Activated T-helper 17 cell treated with anti-CD3 and anti-CD28 coated beads, Interleukin-2, amount 50 U/mL, for 72 hours (primary cell): ENCODE measurements at regions not wholly inside any gene's neighbourhood (a gene's known extent, or its start where the extent isn't known, plus 50 kb on each side); places are given as distances from the start of the nearest gene placed in this dataset.
"Not testable (repeated sequence)": the region's sequence is repeated elsewhere in the genome, so short reads cannot be mapped to it uniquely, and the experiment has no call there.

Experiments used
- ATAC-seq: fragments of 150-1000 bp; cut with Tn5 transposase; replicated peaks from 2 replicates; pipeline ENCODE4 v1.10.0; 2021; ENCODE audit warnings: mild to moderate bottlenecking, moderate library complexity
- H3K27ac Mint-ChIP-seq: one replicate; pipeline ENCODE4 v1.8.0; 2022; ENCODE audit warnings: mixed read lengths
- H3K27me3 Mint-ChIP-seq: one replicate; pipeline ENCODE4 v1.8.0; 2022; ENCODE audit warnings: mixed read lengths
- H3K36me3 Mint-ChIP-seq: one replicate; pipeline ENCODE4 v1.8.0; 2022; ENCODE audit warnings: low read depth, mild to moderate bottlenecking, mixed read lengths
- H3K4me1 Mint-ChIP-seq: one replicate; pipeline ENCODE4 v1.8.0; 2022; ENCODE audit warnings: mixed read lengths
- H3K4me3 Mint-ChIP-seq: one replicate; pipeline ENCODE4 v1.8.0; 2022; ENCODE audit warnings: mild to moderate bottlenecking, mixed read lengths
- H3K9me3 Mint-ChIP-seq: one replicate; pipeline ENCODE4 v1.8.0; 2022; ENCODE audit warnings: mixed read lengths

- no peak overlapping the region for H3K27ac Mint-ChIP-seq
- no peaks in the 10 kb centered on the region for H3K4me1 Mint-ChIP-seq
- ATAC-seq = no peak
- peaks cover 9% of the 10 kb centered on the region for H3K9me3 Mint-ChIP-seq
- no peaks in the 10 kb centered on the region for H3K36me3 Mint-ChIP-seq
- no peak overlapping the region for H3K4me3 Mint-ChIP-seq
- peaks cover 41% of the 10 kb centered on the region for H3K27me3 Mint-ChIP-seq
Measured at GRCh38 chr15:94844198-94844537, 612.8 kb downstream of the MCTP2 start.

- Mint-ChIP-seq H3K27ac (no peak overlapping the region), H3K4me1 (no peaks in the 10 kb centered on the region), H3K4me3 (no peak overlapping the region), H3K27me3 (peaks cover 41% of the 10 kb centered on the region), H3K36me3 (no peaks in the 10 kb centered on the region), H3K9me3 (peaks cover 9% of the 10 kb centered on the region)
- no peak for ATAC-seq
Measured at GRCh38 chr15:94844538-94845389, 613.4 kb downstream of the MCTP2 start.

- Mint-ChIP-seq H3K4me1 (no peaks in the 10 kb centered on the region), H3K27me3 (peaks cover 41% of the 10 kb centered on the region), H3K9me3 (peaks cover 9% of the 10 kb centered on the region), H3K4me3 (no peak overlapping the region), H3K27ac (no peak overlapping the region), H3K36me3 (no peaks in the 10 kb centered on the region)
- ATAC-seq = no peak
Measured at GRCh38 chr15:94845390-94845716, 614.0 kb downstream of the MCTP2 start.

GRCh38 chr15:94847325-94847724 lies 616.0 kb downstream of the MCTP2 start:
- Mint-ChIP-seq H3K4me1 (no peaks in the 10 kb centered on the region), H3K27me3 (peaks cover 31% of the 10 kb centered on the region), H3K27ac (no peak overlapping the region), H3K36me3 (no peaks in the 10 kb centered on the region), H3K9me3 (peaks cover 5% of the 10 kb centered on the region), H3K4me3 (no peak overlapping the region)
- ATAC-seq = no peak

GRCh38 chr15:94848054-94848453 lies 616.7 kb downstream of the MCTP2 start:
- H3K9me3 Mint-ChIP-seq = peaks cover 5% of the 10 kb centered on the region
- no peaks in the 10 kb centered on the region for H3K4me1 Mint-ChIP-seq
- no peaks in the 10 kb centered on the region for H3K36me3 Mint-ChIP-seq
- H3K4me3 Mint-ChIP-seq = no peak overlapping the region
- ATAC-seq = no peak
- peaks cover 28% of the 10 kb centered on the region for H3K27me3 Mint-ChIP-seq
- no peak overlapping the region for H3K27ac Mint-ChIP-seq

- Mint-ChIP-seq H3K27me3 (no peaks in the 10 kb centered on the region), H3K9me3 (peaks cover 6% of the 10 kb centered on the region), H3K36me3 (no peaks in the 10 kb centered on the region), H3K27ac (no peak overlapping the region), H3K4me3 (no peak overlapping the region), H3K4me1 (no peaks in the 10 kb centered on the region)
- no peak for ATAC-seq
Measured at GRCh38 chr15:94855018-94855408, 623.7 kb downstream of the MCTP2 start.

- no peaks in the 10 kb centered on the region for H3K4me1 Mint-ChIP-seq
- no peak overlapping the region for H3K27ac Mint-ChIP-seq
- no peaks in the 10 kb centered on the region for H3K27me3 Mint-ChIP-seq
- peaks cover 6% of the 10 kb centered on the region for H3K9me3 Mint-ChIP-seq
- no peaks in the 10 kb centered on the region for H3K36me3 Mint-ChIP-seq
- H3K4me3 Mint-ChIP-seq = no peak overlapping the region
- ATAC-seq = no peak
Measured at GRCh38 chr15:94855409-94856266, 624.3 kb downstream of the MCTP2 start.

GRCh38 chr15:94856267-94856854 lies 625.0 kb downstream of the MCTP2 start:
- H3K27ac Mint-ChIP-seq = no peak overlapping the region
- H3K36me3 Mint-ChIP-seq = no peaks in the 10 kb centered on the region
- H3K4me3 Mint-ChIP-seq = no peak overlapping the region
- H3K9me3 Mint-ChIP-seq = peaks cover 6% of the 10 kb centered on the region
- ATAC-seq = no peak
- H3K4me1 Mint-ChIP-seq = no peaks in the 10 kb centered on the region
- H3K27me3 Mint-ChIP-seq = no peaks in the 10 kb centered on the region

- Mint-ChIP-seq H3K27me3 (no peaks in the 10 kb centered on the region), H3K4me3 (no peak overlapping the region), H3K36me3 (no peaks in the 10 kb centered on the region), H3K27ac (no peak overlapping the region), H3K4me1 (no peaks in the 10 kb centered on the region), H3K9me3 (peaks cover 6% of the 10 kb centered on the region)
- no peak for ATAC-seq
Measured at GRCh38 chr15:94857466-94857865, 626.1 kb downstream of the MCTP2 start.

- no peak for ATAC-seq
- H3K36me3 Mint-ChIP-seq = no peaks in the 10 kb centered on the region
- H3K4me1 Mint-ChIP-seq = no peaks in the 10 kb centered on the region
- H3K27me3 Mint-ChIP-seq = no peaks in the 10 kb centered on the region
- H3K4me3 Mint-ChIP-seq = no peak overlapping the region
- H3K27ac Mint-ChIP-seq = no peak overlapping the region
- H3K9me3 Mint-ChIP-seq = peaks cover 6% of the 10 kb centered on the region
Measured at GRCh38 chr15:94858011-94858410, 626.6 kb downstream of the MCTP2 start.

- Mint-ChIP-seq H3K27ac (no peak overlapping the region), H3K27me3 (no peaks in the 10 kb centered on the region), H3K4me1 (no peaks in the 10 kb centered on the region), H3K36me3 (no peaks in the 10 kb centered on the region), H3K9me3 (peaks cover 6% of the 10 kb centered on the region), H3K4me3 (no peak overlapping the region)
- ATAC-seq = no peak
Measured at GRCh38 chr15:94858449-94858848, 627.1 kb downstream of the MCTP2 start.

GRCh38 chr15:94858920-94859319 lies 627.6 kb downstream of the MCTP2 start:
- Mint-ChIP-seq H3K4me1 (no peaks in the 10 kb centered on the region), H3K9me3 (peaks cover 6% of the 10 kb centered on the region), H3K27ac (no peak overlapping the region), H3K27me3 (no peaks in the 10 kb centered on the region), H3K36me3 (no peaks in the 10 kb centered on the region), H3K4me3 (no peak overlapping the region)
- no peak for ATAC-seq

GRCh38 chr15:94864600-94864999 lies 633.2 kb downstream of the MCTP2 start:
- H3K27ac Mint-ChIP-seq = no peak overlapping the region
- H3K9me3 Mint-ChIP-seq = peaks cover 6% of the 10 kb centered on the region
- no peak overlapping the region for H3K4me3 Mint-ChIP-seq
- no peak for ATAC-seq
- peaks cover 6% of the 10 kb centered on the region for H3K27me3 Mint-ChIP-seq
- no peaks in the 10 kb centered on the region for H3K36me3 Mint-ChIP-seq
- no peaks in the 10 kb centered on the region for H3K4me1 Mint-ChIP-seq

GRCh38 chr15:94868265-94868664 lies 636.9 kb downstream of the MCTP2 start:
- H3K36me3 Mint-ChIP-seq, H3K27me3 Mint-ChIP-seq, H3K9me3 Mint-ChIP-seq, ATAC-seq, H3K4me3 Mint-ChIP-seq, H3K4me1 Mint-ChIP-seq, H3K27ac Mint-ChIP-seq: not testable (repeated sequence)

GRCh38 chr15:94875550-94875949 lies 644.2 kb downstream of the MCTP2 start:
- Mint-ChIP-seq H3K27me3 (no peaks in the 10 kb centered on the region), H3K27ac (no peak overlapping the region), H3K9me3 (peaks cover 3% of the 10 kb centered on the region), H3K36me3 (no peaks in the 10 kb centered on the region), H3K4me3 (no peak overlapping the region), H3K4me1 (no peaks in the 10 kb centered on the region)
- ATAC-seq = no peak
